Activated B cell treated with CpG ODN at 0.5 μM for 24 hours (primary cell): ENCODE measurements at regions not wholly inside any gene's neighbourhood (a gene's known extent, or its start where the extent isn't known, plus 50 kb on each side); places are given as distances from the start of the nearest gene placed in this dataset.
A peak's percentile ranks its signal among the peaks of the same experiment; 100 is the strongest.
"Not testable (repeated sequence)": the region's sequence is repeated elsewhere in the genome, so short reads cannot be mapped to it uniquely, and the experiment has no call there.

ENCODE experiments used
- ATAC-seq: fragments of 200-7000 bp; cut with Tn5 transposase; one replicate; pipeline ENCODE4 v1.10.0; 2021; ENCODE audit warnings: low read depth, mild to moderate bottlenecking, moderate library complexity
- CTCF ChIA-PET: fragments of 350-600 bp; sonication (Branson Sonifier 250); formaldehyde crosslinking; loops from one replicate; lab custom pipeline; 2021; ENCODE audit warnings: antibody characterized with exemption; lab: Charles Lee
- POLR2A ChIA-PET: fragments of 350-600 bp; sonication (Branson Sonifier 250); formaldehyde crosslinking; loops from one replicate; lab custom pipeline; 2021; ENCODE audit warnings: antibody characterized with exemption; lab: Charles Lee
- DNase-seq: peaks from one replicate; pipeline ENCODE4 v3.0.0; 2022
- H3K27ac Mint-ChIP-seq: one replicate; pipeline ENCODE4 v1.8.0; 2020; ENCODE audit warnings: mixed read lengths
- H3K27me3 Mint-ChIP-seq: one replicate; pipeline ENCODE4 v1.8.0; 2021; ENCODE audit warnings: mixed read lengths
- H3K36me3 Mint-ChIP-seq: one replicate; pipeline ENCODE4 v1.8.0; 2021; ENCODE audit warnings: low read depth, mixed read lengths
- H3K4me1 Mint-ChIP-seq: one replicate; pipeline ENCODE4 v1.8.0; 2021; ENCODE audit warnings: mixed read lengths
- H3K4me3 Mint-ChIP-seq: one replicate; pipeline ENCODE4 v1.8.0; 2020; ENCODE audit warnings: mild to moderate bottlenecking, mixed read lengths
- H3K9me3 Mint-ChIP-seq: one replicate; pipeline ENCODE4 v1.8.0; 2020; ENCODE audit warnings: mixed read lengths
- CTCF ChIP-seq: fragments of 200-600 bp; IDR thresholded peaks from one replicate; pipeline ENCODE4 v1.8.0; 2022; ENCODE audit warnings: antibody characterized with exemption, mild to moderate bottlenecking
- intact Hi-C: fragments of 100-400 bp; cut with micrococcal nuclease; formaldehyde crosslinking; loops from one replicate; pipeline ENCODE4 v1.15.1; 2024

GRCh38 chr6:106744781-106745180, 115.4 kb downstream of the QRSL1 start:
- POLR2A ChIA-PET = no interaction called here
- no peaks in the 10 kb centered on the region for H3K9me3 Mint-ChIP-seq
- H3K4me1 Mint-ChIP-seq = peaks cover 22% of the 10 kb centered on the region
- DNase-seq (no peak), ATAC-seq (no peak)
- no peaks in the 10 kb centered on the region for H3K27me3 Mint-ChIP-seq
- no peak for TF ChIP-seq CTCF
- H3K36me3 Mint-ChIP-seq = no peaks in the 10 kb centered on the region
- H3K27ac Mint-ChIP-seq = no peak overlapping the region
- CTCF ChIA-PET = no interaction called here
- intact Hi-C loops = no loop called here
- H3K4me3 Mint-ChIP-seq = no peak overlapping the region

GRCh38 chr6:106744029-106744428, 114.7 kb downstream of the QRSL1 start:
- CTCF ChIA-PET, H3K9me3 Mint-ChIP-seq, POLR2A ChIA-PET, H3K36me3 Mint-ChIP-seq, H3K27me3 Mint-ChIP-seq, DNase-seq, ATAC-seq, H3K27ac Mint-ChIP-seq, intact Hi-C loops: not testable (repeated sequence)
- Mint-ChIP-seq H3K4me1 (peaks cover 29% of the 10 kb centered on the region), H3K4me3 (peak overlapping the region; percentile 17)

GRCh38 chr6:106743612-106744011, 114.2 kb downstream of the QRSL1 start:
- CTCF ChIA-PET = no interaction called here
- intact Hi-C loops = no loop called here
- H3K9me3 Mint-ChIP-seq = no peaks in the 10 kb centered on the region
- DNase-seq = no peak
- H3K27ac Mint-ChIP-seq = no peak overlapping the region
- TF ChIP-seq CTCF = no peak
- H3K4me3 Mint-ChIP-seq = no peak overlapping the region
- no peaks in the 10 kb centered on the region for H3K36me3 Mint-ChIP-seq
- peaks cover 32% of the 10 kb centered on the region for H3K4me1 Mint-ChIP-seq
- POLR2A ChIA-PET = no interaction called here
- no peak for ATAC-seq
- H3K27me3 Mint-ChIP-seq = no peaks in the 10 kb centered on the region

GRCh38 chr6:106740287-106740686, 110.9 kb downstream of the QRSL1 start:
- Mint-ChIP-seq H3K4me3 (no peak overlapping the region), H3K4me1 (peaks cover 51% of the 10 kb centered on the region), H3K27ac (no peak overlapping the region), H3K36me3 (no peaks in the 10 kb centered on the region), H3K9me3 (peaks cover 4% of the 10 kb centered on the region), H3K27me3 (no peaks in the 10 kb centered on the region)
- TF ChIP-seq CTCF = no peak
- DNase-seq (no peak), ATAC-seq (no peak)
- intact Hi-C loops = no loop called here
- ChIA-PET CTCF (no interaction called here), POLR2A (no interaction called here)

- peaks cover 51% of the 10 kb centered on the region for H3K4me1 Mint-ChIP-seq
- ATAC-seq (peak; percentile 50), DNase-seq (no peak)
- H3K4me3 Mint-ChIP-seq = no peak overlapping the region
- H3K9me3 Mint-ChIP-seq = peaks cover 4% of the 10 kb centered on the region
- peak overlapping the region; percentile 73 for H3K27ac Mint-ChIP-seq
- intact Hi-C loops = loop anchor here (5.0 kb wide), 1 partner anchor 37 kb away; no protein-coding TSS in a partner anchor
- POLR2A ChIA-PET = no interaction called here
- CTCF ChIA-PET = no interaction called here
- H3K27me3 Mint-ChIP-seq = no peaks in the 10 kb centered on the region
- no peak for TF ChIP-seq CTCF
- H3K36me3 Mint-ChIP-seq = no peaks in the 10 kb centered on the region
These were observed 110.0 kb downstream of the QRSL1 start for GRCh38 chr6:106739387-106739786.

GRCh38 chr6:106736502-106736901, 107.1 kb downstream of the QRSL1 start:
- intact Hi-C loops = loop anchor here (5.0 kb wide), 1 partner anchor 34 kb away; no protein-coding TSS in a partner anchor
- peak overlapping the region; percentile 46 for H3K27ac Mint-ChIP-seq
- H3K4me3 Mint-ChIP-seq = no peak overlapping the region

More at GRCh38 chr6:106736502-106736901, 107.1 kb downstream of the QRSL1 start:
- DNase-seq = no peak
- Mint-ChIP-seq H3K9me3 (peaks cover 4% of the 10 kb centered on the region), H3K36me3 (no peaks in the 10 kb centered on the region), H3K27me3 (no peaks in the 10 kb centered on the region), H3K4me1 (peaks cover 51% of the 10 kb centered on the region)
- TF ChIP-seq CTCF = no peak
- ChIA-PET POLR2A (no interaction called here), CTCF (no interaction called here)
- no peak for ATAC-seq
